Prostate gland (tissue), 2 donors: ENCODE measurements at regions not wholly inside any gene's neighbourhood (a gene's known extent, or its start where the extent isn't known, plus 50 kb on each side); places are given as distances from the start of the nearest gene placed in this dataset.

Source experiments
- DNase-seq: peaks from one replicate; pipeline ENCODE4 v3.0.0-alpha.2; 2019; ENCODE audit warnings: low spot score
- H3K27ac ChIP-seq, 2 donors: fragments of 200-600 bp; sonication (generic); 2 replicates each; pipeline ENCODE4 v1.5.1; 2017 to 2019
- H3K27me3 ChIP-seq: fragments of 200-600 bp; sonication (generic); replicated peaks from 2 replicates; pipeline ENCODE4 v1.5.1; 2019; ENCODE audit not compliant: insufficient read depth
- H3K36me3 ChIP-seq, 2 donors: fragments of 200-600 bp; sonication (generic); 1 replicate in 1 of 2; 2 replicates in 1 of 2; pipeline versions ENCODE4 v1.5.1 to v1.8.1; 2017 to 2019
- H3K4me1 ChIP-seq: fragments of 200-600 bp; sonication (generic); replicated peaks from 2 replicates; pipeline ENCODE4 v1.5.1; 2019
- H3K4me3 ChIP-seq, 2 donors: fragments of 200-600 bp; sonication (generic); 2 replicates each; pipeline ENCODE4 v1.5.1; 2017 to 2019
- H3K9me3 ChIP-seq: fragments of 200-600 bp; sonication (generic); 2 replicates; pipeline ENCODE4 v1.5.1; 2017
- CTCF ChIP-seq, 4 experiments: fragments of 200-600 bp in 2 of 4; fragments of 450-650 bp in 2 of 4; sonication (generic) in 2 of 4; IDR thresholded peaks; 1 replicate in 3 of 4; 2 replicates in 1 of 4; pipeline ENCODE4 v1.5.1; 2016 to 2019; ENCODE audit warnings: antibody characterized with exemption in 4 of 4, mild to moderate bottlenecking in 2 of 4, moderate library complexity in 2 of 4
- POLR2A ChIP-seq: fragments of 450-650 bp; IDR thresholded peaks from one replicate; pipeline ENCODE4 v1.6.1; 2016; ENCODE audit warnings: antibody characterized with exemption, mild to moderate bottlenecking
- POLR2AphosphoS5 ChIP-seq: sonication (generic); formaldehyde crosslinking; IDR thresholded peaks from one replicate; pipeline ENCODE4 v1.6.1; 2017; ENCODE audit warnings: antibody characterized with exemption
- WGBS: methylation state at CpG from one replicate; pipeline ENCODE4 v1.1.5; 2018; 5-methylcytosine and 5-hydroxymethylcytosine counted together
- intact Hi-C: fragments of 100-400 bp; cut with DNase I; formaldehyde crosslinking; loops from one replicate; pipeline ENCODE4 v1.14.2; 2022

DNA sequence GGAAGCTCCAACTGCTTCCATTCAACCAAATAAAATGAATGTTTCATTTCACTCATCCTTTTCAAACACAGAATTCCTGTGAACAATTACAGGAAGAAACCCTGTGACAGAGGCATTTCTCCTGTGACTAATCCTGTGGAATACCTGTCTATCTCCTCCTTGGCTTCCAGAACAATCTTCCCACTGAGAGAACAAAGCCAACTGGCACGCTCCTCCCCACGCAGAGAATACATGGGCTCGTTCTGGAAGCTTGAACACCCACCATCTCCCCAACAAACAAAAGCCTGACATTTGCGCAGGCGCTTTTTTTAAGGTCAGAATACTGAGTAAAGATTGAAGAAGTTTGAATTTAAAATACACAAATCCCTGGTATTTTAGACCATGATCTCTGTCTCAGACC is 104.7 kb upstream of the SLC66A3 start:
- H3K27me3 ChIP-seq = no peaks in the 10 kb centered on the region
- no peak for TF ChIP-seq CTCF (IDR thresholded peaks at IDR 0.05)
- no peak for TF ChIP-seq POLR2A
- TF ChIP-seq POLR2AphosphoS5 = no peak
- no peaks in the 10 kb centered on the region for H3K9me3 ChIP-seq
- intact Hi-C loops = no loop called here
- no peak overlapping the region for H3K27ac ChIP-seq
- no peak for DNase-seq
- 72% methylated on average over 5 of the region's 5 CpGs for WGBS
- no peaks in the 10 kb centered on the region for H3K4me1 ChIP-seq
- no peak overlapping the region for H3K4me3 ChIP-seq
- no peaks in the 10 kb centered on the region for H3K36me3 ChIP-seq

DNA sequence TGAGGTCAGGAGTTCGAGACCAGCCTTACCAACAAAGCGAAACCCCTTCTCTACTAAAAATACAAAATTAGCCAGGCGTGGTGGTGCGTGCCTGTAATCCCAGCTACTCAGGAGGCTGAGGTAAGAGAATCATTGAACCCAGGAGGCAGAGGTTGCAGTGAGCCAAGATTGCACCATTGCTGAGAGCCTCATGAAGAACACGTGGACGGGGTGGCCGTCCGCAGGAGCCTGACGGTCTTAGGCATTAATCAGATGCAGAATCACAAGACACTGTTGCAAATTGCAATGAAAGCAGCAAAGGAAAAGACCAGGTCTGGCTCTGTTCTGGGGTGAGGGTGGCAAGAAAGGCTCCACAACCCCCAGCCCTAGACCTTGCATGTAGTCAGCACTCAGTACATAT is 104.0 kb upstream of the SLC66A3 start:
- H3K27ac ChIP-seq = no peak overlapping the region
- intact Hi-C loops = no loop called here
- no peak overlapping the region for H3K4me3 ChIP-seq
- H3K27me3 ChIP-seq = no peaks in the 10 kb centered on the region
- no peaks in the 10 kb centered on the region for H3K9me3 ChIP-seq
- H3K36me3 ChIP-seq = no peaks in the 10 kb centered on the region
- no peaks in the 10 kb centered on the region for H3K4me1 ChIP-seq
- TF ChIP-seq POLR2A (no peak), CTCF (IDR thresholded peaks at IDR 0.05) (no peak)
- WGBS = 96% methylated on average over 9 of the region's 9 CpGs
- no peak for DNase-seq

DNA sequence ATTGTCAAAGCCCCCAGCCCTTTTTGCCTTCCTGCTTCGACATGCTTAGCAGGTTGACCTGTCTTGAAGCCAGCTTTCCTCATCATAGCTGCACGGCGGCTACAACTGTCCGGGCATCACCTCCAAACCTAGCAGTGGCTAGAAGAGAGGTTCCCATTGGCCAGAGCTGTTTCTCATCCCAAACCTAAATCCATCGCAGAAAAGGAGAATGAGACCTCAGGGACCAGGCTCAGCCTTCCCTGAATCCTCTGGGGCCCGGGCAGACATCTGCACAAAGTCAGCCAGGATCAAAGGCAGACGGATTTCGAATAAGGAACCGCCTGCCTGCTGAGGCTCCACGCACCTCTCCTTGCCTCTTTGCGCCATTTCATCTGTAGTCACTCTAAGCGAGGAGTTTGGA is 101.7 kb upstream of the SLC66A3 start:
- WGBS = 85% methylated on average over 12 of the region's 12 CpGs

DNA sequence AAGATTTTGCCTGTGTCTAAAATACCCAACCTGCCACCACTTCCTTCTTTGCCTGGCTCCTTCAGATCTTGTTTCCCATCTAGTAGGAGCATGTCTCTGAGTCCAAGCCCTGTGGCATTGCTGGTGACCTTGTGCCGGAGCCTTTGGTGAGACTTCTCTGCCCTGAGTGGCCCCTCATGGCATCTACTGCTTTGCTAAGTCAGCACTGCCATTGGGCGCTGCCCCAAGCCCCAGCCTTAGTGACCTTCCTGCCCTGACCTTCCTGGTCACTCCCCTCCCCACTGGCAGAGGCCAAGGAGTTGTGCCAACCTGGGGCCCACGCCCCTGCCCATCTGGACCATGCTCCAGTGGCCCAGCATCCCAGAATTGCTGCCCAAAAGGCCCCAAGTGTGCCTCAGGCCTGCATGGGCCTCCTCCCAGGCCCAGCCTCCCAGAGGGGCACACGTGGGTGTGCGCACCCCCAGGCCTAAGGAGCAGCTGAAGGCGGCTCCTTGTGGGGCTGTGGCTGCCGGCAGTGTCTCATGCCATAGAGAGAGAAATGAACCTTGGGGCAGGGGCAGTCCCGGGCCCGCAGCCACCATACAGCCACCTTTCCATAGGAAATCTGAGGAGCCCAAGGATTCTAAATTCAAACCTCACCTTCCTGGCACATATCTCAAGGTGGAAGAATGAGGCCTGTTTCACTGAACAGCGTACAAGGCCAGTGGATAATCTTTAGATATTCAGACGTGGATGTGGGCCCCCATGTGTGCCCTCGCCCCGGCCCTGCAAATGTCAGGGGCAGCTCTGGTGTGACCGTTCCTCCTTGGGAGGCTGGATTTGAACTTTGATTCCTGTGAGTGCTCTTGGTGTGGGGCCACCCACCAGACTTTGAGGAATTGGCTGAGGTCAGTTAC is 100.2 kb upstream of the SLC66A3 start:
- H3K27me3 ChIP-seq = no peaks in the 10 kb centered on the region
- no peaks in the 10 kb centered on the region for H3K4me1 ChIP-seq
- H3K9me3 ChIP-seq = no peaks in the 10 kb centered on the region
- intact Hi-C loops = no loop called here
- H3K27ac ChIP-seq = no peak overlapping the region
- WGBS = 96% methylated on average over 14 of the region's 14 CpGs
- no peak overlapping the region for H3K4me3 ChIP-seq
- no peak for DNase-seq
- no peaks in the 10 kb centered on the region for H3K36me3 ChIP-seq
- TF ChIP-seq CTCF (IDR thresholded peaks at IDR 0.05) = no peak
- TF ChIP-seq POLR2A = no peak
- no peak for TF ChIP-seq POLR2AphosphoS5

More for the DNA sequence above, 101.7 kb upstream of the SLC66A3 start:
- TF ChIP-seq POLR2A = no peak
- TF ChIP-seq POLR2AphosphoS5 = no peak
- TF ChIP-seq CTCF (IDR thresholded peaks at IDR 0.05) = no peak
- H3K4me1 ChIP-seq = no peaks in the 10 kb centered on the region
- H3K27me3 ChIP-seq = no peaks in the 10 kb centered on the region
- intact Hi-C loops = no loop called here
- DNase-seq = no peak
- H3K36me3 ChIP-seq = no peaks in the 10 kb centered on the region
- no peak overlapping the region for H3K27ac ChIP-seq
- no peaks in the 10 kb centered on the region for H3K9me3 ChIP-seq
- H3K4me3 ChIP-seq = no peak overlapping the region

GRCh38 chr2:11055679-11056215 is 99.5 kb upstream of the SLC66A3 start:
- no peak for DNase-seq
- intact Hi-C loops = no loop called here
- WGBS = 97% methylated on average over 9 of the region's 9 CpGs

More at GRCh38 chr2:11055679-11056215, 99.5 kb upstream of the SLC66A3 start:
- H3K27me3 ChIP-seq = no peaks in the 10 kb centered on the region
- H3K4me1 ChIP-seq = no peaks in the 10 kb centered on the region
- H3K9me3 ChIP-seq = no peaks in the 10 kb centered on the region
- H3K27ac ChIP-seq = no peak overlapping the region
- no peak overlapping the region for H3K4me3 ChIP-seq
- no peaks in the 10 kb centered on the region for H3K36me3 ChIP-seq
- TF ChIP-seq CTCF (IDR thresholded peaks at IDR 0.05) (no peak), POLR2AphosphoS5 (no peak), POLR2A (no peak)
